Astrocyte of the cerebellum (primary cell): ENCODE measurements at regions not wholly inside any gene's neighbourhood (a gene's known extent, or its start where the extent isn't known, plus 50 kb on each side); places are given as distances from the start of the nearest gene placed in this dataset.

Experiments used
- DNase-seq: peaks from one replicate; pipeline ENCODE4 v3.0.0-alpha.2; 2011; ENCODE audit warnings: low read depth
- H3K4me3 ChIP-seq: 2 replicates; pipeline ENCODE4 v1.5.1; 2011; ENCODE audit warnings: mild to moderate bottlenecking, low read depth, low read length, moderate library complexity
- in situ Hi-C: cut with HindIII; loops from 2 replicates; pipeline ENCODE4 v1.10.0; 2017; ENCODE audit warnings: low sequenced_read_pairs
- TF ChIP-seq, protein P1 (sequence below): IDR thresholded peaks from 2 replicates; pipeline ENCODE4 v1.5.1; 2012; ENCODE audit warnings: low read length, low read depth, moderate library complexity, mild to moderate bottlenecking; ENCODE audit errors: missing control alignments

DNA sequence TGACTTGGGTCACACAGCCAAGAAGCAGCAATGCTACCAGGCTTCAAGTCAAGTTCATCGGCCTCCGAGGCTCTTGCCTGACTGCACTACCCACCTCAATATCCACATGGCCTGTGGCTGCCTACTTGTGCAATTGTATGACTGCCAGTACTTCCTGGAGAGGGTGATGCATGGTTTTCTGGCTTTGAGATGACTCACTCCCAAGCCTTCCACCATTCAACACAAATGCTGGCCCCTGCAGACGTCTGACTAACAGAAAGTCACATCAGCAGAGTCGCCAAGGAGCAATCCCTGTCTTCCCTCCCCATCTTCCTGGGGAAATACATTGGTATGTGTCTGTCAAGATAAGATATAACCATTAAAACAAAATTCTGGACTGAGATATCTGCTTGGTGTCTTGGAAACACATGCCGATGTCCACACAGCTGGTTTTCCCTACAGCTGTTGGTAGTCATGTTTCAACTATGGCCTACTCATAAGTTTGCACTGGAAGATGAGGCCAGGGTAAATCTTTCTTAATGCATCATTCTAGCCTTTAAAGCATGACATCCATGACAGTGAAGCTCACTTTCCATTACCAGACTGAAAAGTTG, 79.6 kb upstream of the SPATA12 start:
- in situ Hi-C loops: loop anchor here (25.0 kb wide), 1 partner anchor 269 kb away; no protein-coding TSS in a partner anchor
- TF ChIP-seq, protein P1, sequence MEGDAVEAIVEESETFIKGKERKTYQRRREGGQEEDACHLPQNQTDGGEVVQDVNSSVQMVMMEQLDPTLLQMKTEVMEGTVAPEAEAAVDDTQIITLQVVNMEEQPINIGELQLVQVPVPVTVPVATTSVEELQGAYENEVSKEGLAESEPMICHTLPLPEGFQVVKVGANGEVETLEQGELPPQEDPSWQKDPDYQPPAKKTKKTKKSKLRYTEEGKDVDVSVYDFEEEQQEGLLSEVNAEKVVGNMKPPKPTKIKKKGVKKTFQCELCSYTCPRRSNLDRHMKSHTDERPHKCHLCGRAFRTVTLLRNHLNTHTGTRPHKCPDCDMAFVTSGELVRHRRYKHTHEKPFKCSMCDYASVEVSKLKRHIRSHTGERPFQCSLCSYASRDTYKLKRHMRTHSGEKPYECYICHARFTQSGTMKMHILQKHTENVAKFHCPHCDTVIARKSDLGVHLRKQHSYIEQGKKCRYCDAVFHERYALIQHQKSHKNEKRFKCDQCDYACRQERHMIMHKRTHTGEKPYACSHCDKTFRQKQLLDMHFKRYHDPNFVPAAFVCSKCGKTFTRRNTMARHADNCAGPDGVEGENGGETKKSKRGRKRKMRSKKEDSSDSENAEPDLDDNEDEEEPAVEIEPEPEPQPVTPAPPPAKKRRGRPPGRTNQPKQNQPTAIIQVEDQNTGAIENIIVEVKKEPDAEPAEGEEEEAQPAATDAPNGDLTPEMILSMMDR: no peak

DNA sequence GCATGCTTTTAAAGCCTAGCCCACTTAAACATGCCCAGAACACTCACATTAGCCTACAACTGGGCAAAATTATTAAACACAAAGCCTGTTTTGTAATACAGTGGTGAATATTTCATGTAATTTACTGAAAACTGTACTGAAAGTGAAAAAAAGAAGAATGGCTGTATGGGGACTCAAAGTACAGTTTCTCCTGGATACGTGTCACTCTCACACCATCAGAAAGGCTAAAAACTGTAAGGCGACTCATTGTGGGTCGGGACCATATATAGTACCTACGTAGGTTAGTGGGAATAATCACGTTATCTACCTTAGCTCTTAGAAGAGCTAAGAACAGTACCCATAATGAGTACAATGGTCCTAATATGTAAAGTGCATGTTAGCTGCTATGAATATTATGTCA, 80.2 kb upstream of the SPATA12 start:
- TF ChIP-seq, protein P1: no peak
- no peak for DNase-seq
- H3K4me3 ChIP-seq: no peak overlapping the region
- in situ Hi-C loops: loop anchor here (25.0 kb wide), 1 partner anchor 268 kb away; no protein-coding TSS in a partner anchor

More for the DNA sequence above, 79.6 kb upstream of the SPATA12 start:
- peak; percentile 86 for DNase-seq
- H3K4me3 ChIP-seq: no peak overlapping the region

DNA sequence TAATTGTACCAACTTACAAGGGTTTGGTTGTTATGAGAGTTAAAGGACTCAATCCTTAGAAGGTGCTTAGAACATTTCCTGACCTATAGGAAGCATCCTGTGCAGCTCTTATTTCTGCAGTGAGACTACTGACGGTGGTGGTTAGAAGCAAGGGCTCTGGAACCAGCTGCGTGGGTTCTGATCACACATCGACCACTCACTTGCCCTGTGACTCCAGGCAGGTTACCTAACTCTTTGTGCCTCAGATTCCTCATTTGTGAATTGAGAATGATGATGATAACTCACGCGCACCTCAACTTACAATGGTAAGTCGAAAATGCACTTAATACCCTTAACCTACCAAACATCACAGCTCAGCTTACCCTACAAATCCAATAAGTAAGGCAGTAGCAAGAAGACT, 80.7 kb upstream of the SPATA12 start:
- DNase-seq: no peak
- TF ChIP-seq, protein P1: no peak
- H3K4me3 ChIP-seq: no peak overlapping the region
- in situ Hi-C loops: loop anchor here (25.0 kb wide), 1 partner anchor 267 kb away; no protein-coding TSS in a partner anchor

DNA sequence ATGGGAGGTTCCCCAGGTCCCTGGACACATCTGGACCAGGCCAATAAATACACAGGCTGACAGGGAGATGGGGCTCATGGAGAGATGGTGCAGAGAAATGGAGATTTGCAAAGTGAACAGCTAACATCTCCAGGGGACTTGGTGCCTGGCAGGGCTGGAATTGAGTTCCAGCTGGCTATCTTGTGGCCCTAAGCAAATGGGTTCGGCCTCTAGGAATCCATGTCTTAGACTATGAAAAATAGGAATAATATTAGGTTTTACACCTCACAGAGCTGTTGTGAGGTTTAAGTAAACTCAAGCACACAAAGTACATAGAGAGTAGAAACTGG, 82.9 kb upstream of the SPATA12 start:
- TF ChIP-seq, protein P1: no peak
- DNase-seq: no peak
- no peak overlapping the region for H3K4me3 ChIP-seq
- in situ Hi-C loops: loop anchor here (25.0 kb wide), 1 partner anchor 265 kb away; no protein-coding TSS in a partner anchor

DNA sequence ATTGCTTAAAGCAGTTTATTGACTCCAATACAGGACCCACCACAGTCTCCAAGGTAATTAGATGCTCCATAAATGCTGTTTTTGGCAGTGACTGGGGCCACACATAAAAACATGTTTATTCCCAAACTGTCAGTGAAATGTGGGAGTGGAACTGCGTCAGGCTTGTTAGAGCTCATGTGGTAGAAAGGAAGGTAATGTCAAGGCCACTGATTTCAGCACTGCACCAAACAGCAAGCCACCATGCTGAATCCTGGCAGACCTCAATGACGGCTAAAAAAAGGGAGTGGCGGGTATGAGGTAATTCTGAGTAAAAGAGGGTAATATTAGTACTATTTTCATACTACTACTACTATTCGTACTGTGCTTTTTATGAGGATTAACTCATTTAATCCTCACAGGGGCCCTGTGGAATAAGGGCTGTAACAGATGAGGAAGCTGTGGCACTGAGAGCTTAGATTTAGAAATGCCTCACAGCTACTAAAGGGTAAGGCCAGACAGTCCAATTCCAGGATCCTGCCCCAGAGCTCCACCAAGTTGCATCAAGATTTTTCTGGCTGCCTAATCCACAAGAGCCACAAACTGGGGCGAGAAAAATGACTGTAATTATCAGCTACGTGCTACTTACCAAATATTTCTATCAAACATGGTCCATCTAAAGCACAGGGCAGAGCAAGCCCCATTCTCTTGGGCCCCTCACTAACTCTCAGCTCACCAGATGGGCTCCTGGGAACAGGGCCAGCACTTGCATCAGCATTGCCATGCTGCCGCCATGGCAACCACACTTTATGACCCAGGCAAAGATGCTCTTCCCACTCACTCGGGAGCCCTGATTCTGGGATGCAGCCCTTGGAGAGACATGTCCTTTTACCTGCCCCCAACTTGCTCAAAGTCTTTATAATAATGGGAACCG, 83.6 kb upstream of the SPATA12 start:
- H3K4me3 ChIP-seq: no peak overlapping the region
- DNase-seq: no peak
- in situ Hi-C loops: loop anchor here (25.0 kb wide), 1 partner anchor 265 kb away; no protein-coding TSS in a partner anchor
- TF ChIP-seq, protein P1: no peak

DNA sequence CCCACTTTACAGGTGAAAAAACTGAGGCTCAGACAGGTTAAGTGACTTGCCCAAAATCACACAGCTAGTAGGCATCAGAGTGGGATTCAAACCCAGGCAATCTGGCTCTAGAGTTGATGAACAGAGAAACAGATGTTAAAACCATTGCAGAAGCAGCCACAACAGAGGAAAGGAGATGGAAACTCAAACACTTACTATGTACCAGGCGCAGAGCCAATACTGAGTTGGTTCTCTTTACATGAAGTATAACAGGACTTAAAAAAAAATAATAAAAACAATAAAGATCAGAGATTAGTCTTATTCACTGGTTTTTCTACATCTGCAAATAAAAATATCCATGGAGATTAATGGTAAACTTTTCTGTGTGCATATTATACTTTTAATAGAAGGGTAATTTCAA, 84.9 kb upstream of the SPATA12 start:
- TF ChIP-seq, protein P1: no peak
- in situ Hi-C loops: loop anchor here (25.0 kb wide), 1 partner anchor 263 kb away; no protein-coding TSS in a partner anchor
- DNase-seq: no peak
- H3K4me3 ChIP-seq: no peak overlapping the region
